Common myeloid progenitor, CD34-positive (primary cell): ENCODE measurements at regions not wholly inside any gene's neighbourhood (a gene's known extent, or its start where the extent isn't known, plus 50 kb on each side); places are given as distances from the start of the nearest gene placed in this dataset.
"Not testable (repeated sequence)": the region's sequence is repeated elsewhere in the genome, so short reads cannot be mapped to it uniquely, and the experiment has no call there.

Source experiments
- CTCF ChIA-PET: fragments of 350-600 bp; sonication (Branson Sonifier 250); formaldehyde crosslinking; loops from one replicate; lab custom pipeline; 2021; ENCODE audit warnings: antibody characterized with exemption; lab: Charles Lee
- POLR2A ChIA-PET: fragments of 350-600 bp; sonication (Branson Sonifier 250); formaldehyde crosslinking; loops from one replicate; lab custom pipeline; 2021; ENCODE audit warnings: antibody characterized with exemption; lab: Charles Lee
- DNase-seq, 3 donors: peaks; one replicate each; pipeline versions ENCODE4 v3.0.0 to v3.0.0-alpha.2; 2013
- H3K27ac ChIP-seq, 2 experiments: 1 replicate in 1 of 2; 2 replicates in 1 of 2; pipeline ENCODE4 v1.7.0; 2013; ENCODE audit warnings: inconsistent platforms in 2 of 2, low read length in 2 of 2, mild to moderate bottlenecking in 2 of 2, low read depth in 1 of 2, moderate library complexity in 1 of 2; ENCODE audit not compliant: severe bottlenecking in 2 of 2, insufficient read depth in 1 of 2, poor library complexity in 1 of 2
- H3K27me3 ChIP-seq, 5 experiments: replicated peaks in 2 of 5; 1 replicate in 3 of 5; 2 replicates in 2 of 5; pipeline versions ENCODE4 v1.6.1 to v1.7.0; 2013; ENCODE audit warnings: low read length in 4 of 5, mild to moderate bottlenecking in 2 of 5, moderate library complexity in 2 of 5, inconsistent platforms in 1 of 5; ENCODE audit not compliant: insufficient read depth in 5 of 5, control insufficient read depth in 4 of 5
- H3K36me3 ChIP-seq, 4 experiments: 1 replicate in 2 of 4; 2 replicates in 2 of 4; pipeline versions ENCODE4 v1.6.1 to v1.7.0; 2013; ENCODE audit warnings: low read length in 3 of 4, control low read depth in 1 of 4, mild to moderate bottlenecking in 1 of 4; ENCODE audit not compliant: control insufficient read depth in 4 of 4, insufficient read depth in 4 of 4
- H3K4me1 ChIP-seq, 4 experiments: 1 replicate in 3 of 4; 2 replicates in 1 of 4; pipeline versions ENCODE4 v1.6.1 to v1.7.1; 2013; ENCODE audit warnings: low read length in 3 of 4, mild to moderate bottlenecking in 3 of 4, control low read depth in 1 of 4, inconsistent platforms in 1 of 4, moderate library complexity in 1 of 4; ENCODE audit not compliant: control insufficient read depth in 4 of 4, insufficient read depth in 4 of 4; ENCODE audit errors: control extremely low read depth in 1 of 4
- H3K4me3 ChIP-seq, 7 experiments: 1 replicate in 4 of 7; 2 replicates in 3 of 7; pipeline versions ENCODE4 v1.5.1 to v1.7.0; 2013; ENCODE audit warnings: mild to moderate bottlenecking in 7 of 7, low read length in 6 of 7, moderate library complexity in 6 of 7, inconsistent platforms in 2 of 7, low read depth in 2 of 7, control low read depth in 1 of 7; ENCODE audit not compliant: insufficient read depth in 4 of 7, control insufficient read depth in 1 of 7; ENCODE audit errors: extremely low read depth in 1 of 7
- H3K9me3 ChIP-seq, 5 experiments: 1 replicate in 4 of 5; 2 replicates in 1 of 5; pipeline versions ENCODE4 v1.6.1 to v1.7.1; 2013; ENCODE audit warnings: low read length in 4 of 5, mild to moderate bottlenecking in 2 of 5, inconsistent platforms in 1 of 5, low read depth in 1 of 5, moderate library complexity in 1 of 5; ENCODE audit not compliant: control insufficient read depth in 4 of 5, insufficient read depth in 2 of 5; ENCODE audit errors: control extremely low read depth in 1 of 5
- WGBS: methylation state at CpG from one replicate; pipeline ENCODE4 v1.1.5; 2013; ENCODE audit not compliant: insufficient coverage; 5-methylcytosine and 5-hydroxymethylcytosine counted together

- DNase-seq, CTCF ChIA-PET: not testable (repeated sequence)
- POLR2A ChIA-PET = interaction anchor here (0.6 kb wide), 1 partner anchor 29 kb away, joined by 3 read pairs; no protein-coding TSS in a partner anchor
Observed at GRCh38 chr1:81722631-81723328, 78.0 kb upstream of the ADGRL2 start.

GRCh38 chr1:81720256-81720655 lies 80.5 kb upstream of the ADGRL2 start:
- H3K4me3 ChIP-seq, H3K9me3 ChIP-seq, H3K36me3 ChIP-seq, H3K27ac ChIP-seq, H3K4me1 ChIP-seq, H3K27me3 ChIP-seq, DNase-seq, POLR2A ChIA-PET, CTCF ChIA-PET: not testable (repeated sequence)
- 93% methylated on average over 3 of the region's 8 CpGs for WGBS

More at GRCh38 chr1:81722631-81723328, 78.0 kb upstream of the ADGRL2 start:
- H3K4me3 ChIP-seq, H3K9me3 ChIP-seq, H3K36me3 ChIP-seq, H3K27me3 ChIP-seq, H3K27ac ChIP-seq, H3K4me1 ChIP-seq: not testable (repeated sequence)
- 97% methylated on average over 5 of the region's 6 CpGs for WGBS

- no peak overlapping the region for H3K4me3 ChIP-seq
- H3K27ac ChIP-seq = no peak overlapping the region
- no peak for DNase-seq
- peaks cover 0 to 1% (median 0%) of the 10 kb centered on the region in 5 experiments for H3K9me3 ChIP-seq
- no peaks in the 10 kb centered on the region for H3K36me3 ChIP-seq
- ChIA-PET POLR2A (no interaction called here), CTCF (no interaction called here)
- 89% methylated on average over 1 of the region's 1 CpG for WGBS
- no peaks in the 10 kb centered on the region for H3K4me1 ChIP-seq
- H3K27me3 ChIP-seq = no peaks in the 10 kb centered on the region
Observed at GRCh38 chr1:81717230-81717629, 83.5 kb upstream of the ADGRL2 start.

- H3K36me3 ChIP-seq = no peaks in the 10 kb centered on the region
- no peaks in the 10 kb centered on the region for H3K9me3 ChIP-seq
- no peaks in the 10 kb centered on the region for H3K27me3 ChIP-seq
- no peak overlapping the region for H3K4me3 ChIP-seq
- CTCF ChIA-PET = interaction anchor here (1.1 kb wide), 1 partner anchor 9 kb away, joined by 4 read pairs; no protein-coding TSS in a partner anchor
- POLR2A ChIA-PET = no interaction called here
- H3K4me1 ChIP-seq = no peaks in the 10 kb centered on the region
- WGBS = 100% methylated on average over 3 of the region's 3 CpGs
- DNase-seq = no peak
- H3K27ac ChIP-seq = no peak overlapping the region
Observed at GRCh38 chr1:81715391-81715790, 85.3 kb upstream of the ADGRL2 start.

- no peaks in the 10 kb centered on the region for H3K36me3 ChIP-seq
- no peak for DNase-seq
- ChIA-PET CTCF (no interaction called here), POLR2A (no interaction called here)
- no peaks in the 10 kb centered on the region for H3K27me3 ChIP-seq
- H3K9me3 ChIP-seq = no peaks in the 10 kb centered on the region
- H3K4me3 ChIP-seq = no peak overlapping the region
- H3K27ac ChIP-seq = no peak overlapping the region
- no peaks in the 10 kb centered on the region for H3K4me1 ChIP-seq
Observed at GRCh38 chr1:81714636-81715035, 86.1 kb upstream of the ADGRL2 start.

GRCh38 chr1:81712425-81712824 lies 88.3 kb upstream of the ADGRL2 start:
- H3K27ac ChIP-seq = no peak overlapping the region
- ChIA-PET POLR2A (no interaction called here), CTCF (no interaction called here)
- DNase-seq = no peak
- no peaks in the 10 kb centered on the region for H3K36me3 ChIP-seq
- no peak overlapping the region for H3K4me3 ChIP-seq
- 100% methylated on average over 1 of the region's 3 CpGs for WGBS
- H3K9me3 ChIP-seq = no peaks in the 10 kb centered on the region
- H3K4me1 ChIP-seq = no peaks in the 10 kb centered on the region
- no peaks in the 10 kb centered on the region for H3K27me3 ChIP-seq

- Histone ChIP-seq H3K27ac (no peak overlapping the region), H3K27me3 (no peaks in the 10 kb centered on the region), H3K9me3 (no peaks in the 10 kb centered on the region), H3K36me3 (no peaks in the 10 kb centered on the region), H3K4me1 (no peaks in the 10 kb centered on the region), H3K4me3 (no peak overlapping the region)
- ChIA-PET POLR2A (no interaction called here), CTCF (interaction anchor here (1.0 kb wide), 1 partner anchor 133 kb away, joined by 4 read pairs; no protein-coding TSS in a partner anchor)
- no peak for DNase-seq
- WGBS = no CpG with 5 or more reads among the region's 2 CpGs
Observed at GRCh38 chr1:81710857-81711256, 89.9 kb upstream of the ADGRL2 start.
